Spinal cord (tissue), 9 donors: ENCODE measurements at regions not wholly inside any gene's neighbourhood (a gene's known extent, or its start where the extent isn't known, plus 50 kb on each side); places are given as distances from the start of the nearest gene placed in this dataset.

ENCODE experiments used
- DNase-seq, 6 donors: peaks; one replicate each; pipeline versions ENCODE4 v3.0.0 to v3.0.0-alpha.2; 2013 to 2015; ENCODE audit warnings: low spot score in 6 of 6, low read depth in 4 of 6
- H3K27ac ChIP-seq: one replicate; pipeline ENCODE4 v1.5.1; 2013; ENCODE audit warnings: low read depth, low read length, control low read depth
- H3K27me3 ChIP-seq: one replicate; pipeline ENCODE4 v1.6.1; 2013; ENCODE audit warnings: low read length; ENCODE audit not compliant: control insufficient read depth, insufficient read depth
- H3K36me3 ChIP-seq: one replicate; pipeline ENCODE4 v1.6.1; 2013; ENCODE audit warnings: low read length; ENCODE audit not compliant: control insufficient read depth, insufficient read depth
- H3K4me1 ChIP-seq: one replicate; pipeline ENCODE4 v1.6.1; 2013; ENCODE audit warnings: low read length; ENCODE audit not compliant: control insufficient read depth, insufficient read depth
- H3K4me3 ChIP-seq: one replicate; pipeline ENCODE4 v1.5.1; 2013; ENCODE audit warnings: low read depth, low read length, control low read depth
- H3K9me3 ChIP-seq: one replicate; pipeline ENCODE4 v1.6.1; 2013; ENCODE audit warnings: low read length; ENCODE audit not compliant: control insufficient read depth, insufficient read depth
- WGBS: methylation state at CpG from one replicate; pipeline ENCODE4 v1.1.5; 2013; ENCODE audit warnings: missing lambda C conversion rate; ENCODE audit not compliant: insufficient coverage; 5-methylcytosine and 5-hydroxymethylcytosine counted together
- donor health status: healthy.

DNA sequence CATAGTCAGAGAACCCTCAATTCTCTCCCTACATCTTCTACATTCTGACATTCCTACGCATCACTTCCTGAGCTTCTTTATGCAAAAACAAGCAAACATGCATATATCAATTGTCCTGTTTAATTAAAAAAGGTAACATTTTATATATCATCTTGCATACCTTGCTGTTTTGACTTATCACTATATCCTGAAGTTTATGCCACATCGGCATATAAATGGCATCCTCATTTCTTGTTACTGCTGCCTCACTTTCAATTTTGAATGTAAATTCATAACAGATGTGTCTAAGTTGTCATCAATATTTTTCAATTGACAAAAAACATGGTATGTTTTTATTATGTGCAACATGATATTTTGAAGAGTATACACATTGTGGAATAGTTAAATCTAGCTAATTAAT is 377.3 kb upstream of the STEAP1 start:
- H3K4me3 ChIP-seq = no peak overlapping the region
- H3K4me1 ChIP-seq = no peaks in the 10 kb centered on the region
- H3K36me3 ChIP-seq = no peaks in the 10 kb centered on the region
- H3K27me3 ChIP-seq = no peaks in the 10 kb centered on the region
- no peak for DNase-seq
- no peaks in the 10 kb centered on the region for H3K9me3 ChIP-seq
- no CpG with 5 or more reads among the region's 2 CpGs for WGBS
- no peak overlapping the region for H3K27ac ChIP-seq

GRCh38 chr7:89777499-89777898 is 376.8 kb upstream of the STEAP1 start:
- H3K4me1 ChIP-seq = no peaks in the 10 kb centered on the region
- H3K9me3 ChIP-seq = no peaks in the 10 kb centered on the region
- H3K27ac ChIP-seq = no peak overlapping the region
- DNase-seq = no peak
- H3K4me3 ChIP-seq = no peak overlapping the region
- H3K36me3 ChIP-seq = no peaks in the 10 kb centered on the region
- no peaks in the 10 kb centered on the region for H3K27me3 ChIP-seq

DNA sequence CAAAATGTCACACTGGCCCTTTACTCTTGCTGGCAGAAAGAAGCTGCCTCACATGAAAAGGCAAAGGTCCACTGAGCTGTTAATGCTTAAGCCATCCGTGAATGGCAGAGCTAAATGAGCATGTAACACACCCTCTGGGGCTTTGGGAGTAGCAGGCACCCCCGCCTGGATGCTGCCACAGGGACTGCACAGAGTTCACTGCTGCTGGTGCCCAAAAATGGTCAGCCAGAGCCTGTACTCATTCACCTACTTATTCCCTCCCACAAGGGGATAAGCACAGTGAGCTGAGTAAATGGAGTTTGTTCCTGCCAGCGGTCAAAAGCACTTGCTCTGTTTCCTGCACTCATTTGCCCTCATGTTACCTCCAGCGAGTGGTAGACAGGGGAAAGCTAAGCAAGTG is 374.0 kb upstream of the STEAP1 start:
- no peak for DNase-seq
- no peak overlapping the region for H3K4me3 ChIP-seq
- no peak overlapping the region for H3K27ac ChIP-seq
- no peaks in the 10 kb centered on the region for H3K4me1 ChIP-seq
- H3K27me3 ChIP-seq = no peaks in the 10 kb centered on the region
- no peaks in the 10 kb centered on the region for H3K9me3 ChIP-seq
- H3K36me3 ChIP-seq = no peaks in the 10 kb centered on the region
- 77% methylated on average over 2 of the region's 4 CpGs for WGBS

GRCh38 chr7:89796481-89796880 is 357.8 kb upstream of the STEAP1 start:
- H3K9me3 ChIP-seq = no peaks in the 10 kb centered on the region
- H3K4me3 ChIP-seq = no peak overlapping the region
- no peaks in the 10 kb centered on the region for H3K36me3 ChIP-seq
- H3K27me3 ChIP-seq = no peaks in the 10 kb centered on the region
- H3K27ac ChIP-seq = no peak overlapping the region
- no peaks in the 10 kb centered on the region for H3K4me1 ChIP-seq
- WGBS = no CpG with 5 or more reads among the region's 2 CpGs
- DNase-seq = no peak

DNA sequence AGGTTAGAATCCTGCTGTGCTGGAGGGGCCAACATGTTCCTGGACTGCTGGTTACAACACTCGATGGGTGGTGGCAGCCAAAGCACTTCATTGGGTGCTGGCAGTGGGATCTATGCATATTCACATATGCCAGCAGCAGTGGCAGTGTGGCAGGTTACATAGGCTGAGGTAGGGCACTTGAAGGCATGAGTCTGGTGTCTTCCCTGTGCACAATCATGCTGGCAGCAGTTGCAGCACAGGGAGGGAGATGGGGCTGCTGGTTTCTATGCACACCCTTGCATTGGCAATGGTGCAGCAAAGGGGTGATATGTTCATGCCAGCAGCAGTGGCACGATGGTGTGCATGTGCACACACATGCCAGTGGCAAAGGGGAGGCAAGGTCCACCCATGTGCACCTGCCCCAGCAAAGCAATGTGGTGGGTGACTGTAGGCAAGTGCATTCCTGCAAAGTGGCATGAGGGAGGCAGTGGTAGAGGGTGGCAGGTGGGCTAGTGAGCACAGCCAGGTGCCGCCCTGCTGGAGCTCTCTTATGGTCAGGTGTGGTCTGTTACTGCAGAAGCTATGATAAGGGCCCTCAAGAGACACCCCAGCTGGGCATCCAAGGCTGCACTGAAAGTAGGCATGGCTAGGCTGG is 356.2 kb upstream of the STEAP1 start:
- H3K9me3 ChIP-seq = no peaks in the 10 kb centered on the region
- no peak overlapping the region for H3K4me3 ChIP-seq
- H3K27ac ChIP-seq = no peak overlapping the region
- H3K27me3 ChIP-seq = no peaks in the 10 kb centered on the region
- WGBS = 91% methylated on average over 3 of the region's 3 CpGs
- no peak for DNase-seq
- H3K4me1 ChIP-seq = no peaks in the 10 kb centered on the region
- H3K36me3 ChIP-seq = no peaks in the 10 kb centered on the region

DNA sequence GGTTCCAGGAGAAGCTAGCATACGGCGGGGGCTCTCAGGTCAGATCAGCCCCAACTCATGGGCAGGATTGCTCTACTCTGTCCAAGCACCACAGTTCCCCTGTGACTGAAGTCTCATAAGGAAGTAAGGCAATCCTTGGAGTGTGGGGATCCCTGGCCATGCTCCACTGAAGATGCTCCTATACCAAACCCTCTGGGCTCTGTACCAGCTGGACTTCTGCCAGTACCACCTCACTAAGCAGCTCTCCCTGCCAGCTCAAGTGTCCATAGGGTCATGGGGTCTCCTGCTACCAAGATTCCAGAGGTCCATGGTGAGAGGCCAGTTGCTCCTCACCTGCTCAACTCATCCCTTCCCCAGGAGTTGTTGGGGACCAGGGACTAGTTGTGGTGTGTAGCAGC is 355.7 kb upstream of the STEAP1 start:
- no peaks in the 10 kb centered on the region for H3K27me3 ChIP-seq
- H3K36me3 ChIP-seq = no peaks in the 10 kb centered on the region
- H3K4me3 ChIP-seq = no peak overlapping the region
- H3K4me1 ChIP-seq = no peaks in the 10 kb centered on the region
- no peak for DNase-seq
- peaks cover 3% of the 10 kb centered on the region for H3K9me3 ChIP-seq
- H3K27ac ChIP-seq = no peak overlapping the region
- WGBS = no CpG with 5 or more reads among the region's 2 CpGs

DNA sequence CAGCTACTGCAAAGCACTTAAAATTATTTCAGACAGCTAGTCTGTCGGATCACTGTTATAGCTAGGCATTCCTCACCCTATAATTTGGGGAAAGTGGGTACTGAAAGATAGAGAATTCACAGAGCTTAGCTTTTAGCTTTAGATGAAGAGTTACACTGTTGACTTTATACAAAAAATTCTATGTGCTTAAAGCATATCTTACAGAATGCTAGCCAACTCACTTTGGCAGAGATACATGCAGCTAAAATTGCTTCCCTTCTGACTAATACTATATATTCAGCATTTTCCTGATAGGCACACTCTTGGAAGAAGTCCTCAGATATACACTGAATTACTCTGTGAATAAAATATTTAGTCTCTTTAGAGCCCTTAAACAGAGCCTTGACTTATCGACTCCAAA is 353.5 kb upstream of the STEAP1 start:
- Histone ChIP-seq H3K4me1 (no peaks in the 10 kb centered on the region), H3K27me3 (no peaks in the 10 kb centered on the region), H3K4me3 (no peak overlapping the region), H3K27ac (no peak overlapping the region), H3K36me3 (no peaks in the 10 kb centered on the region), H3K9me3 (peaks cover 3% of the 10 kb centered on the region)
- peak in 2 of 6 donors; percentile 38 to 47 for DNase-seq
- WGBS = no CpG with 5 or more reads among the region's 2 CpGs

- Histone ChIP-seq H3K4me1 (no peaks in the 10 kb centered on the region), H3K36me3 (no peaks in the 10 kb centered on the region), H3K27ac (no peak overlapping the region), H3K27me3 (no peaks in the 10 kb centered on the region), H3K9me3 (no peaks in the 10 kb centered on the region), H3K4me3 (no peak overlapping the region)
- peak in 1 of 6 donors; percentile 81 for DNase-seq
- no CpG with 5 or more reads among the region's 1 CpG for WGBS
Measured at GRCh38 chr7:89809291-89809690, 345.0 kb upstream of the STEAP1 start.

DNA sequence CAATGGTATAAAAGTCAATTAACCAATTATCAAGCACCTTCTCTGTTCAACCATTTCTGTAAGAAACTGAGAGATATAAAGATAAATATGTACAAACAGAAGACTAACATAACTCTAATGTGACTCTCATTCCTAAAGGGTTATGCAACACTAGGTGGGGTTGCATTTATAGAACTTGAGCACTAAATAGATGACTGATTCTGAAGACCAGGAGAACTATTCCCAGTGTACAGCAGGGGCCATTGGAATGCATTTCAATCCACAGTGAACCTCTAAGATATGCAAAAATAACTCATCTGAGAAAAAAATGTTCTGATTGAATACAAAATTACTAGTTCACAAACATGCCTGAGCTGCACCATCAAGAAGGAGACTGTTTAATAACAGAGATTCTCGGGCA is 341.2 kb upstream of the STEAP1 start:
- WGBS = 88% methylated on average over 1 of the region's 1 CpG
- no peak for DNase-seq
- H3K4me3 ChIP-seq = no peak overlapping the region

DNA sequence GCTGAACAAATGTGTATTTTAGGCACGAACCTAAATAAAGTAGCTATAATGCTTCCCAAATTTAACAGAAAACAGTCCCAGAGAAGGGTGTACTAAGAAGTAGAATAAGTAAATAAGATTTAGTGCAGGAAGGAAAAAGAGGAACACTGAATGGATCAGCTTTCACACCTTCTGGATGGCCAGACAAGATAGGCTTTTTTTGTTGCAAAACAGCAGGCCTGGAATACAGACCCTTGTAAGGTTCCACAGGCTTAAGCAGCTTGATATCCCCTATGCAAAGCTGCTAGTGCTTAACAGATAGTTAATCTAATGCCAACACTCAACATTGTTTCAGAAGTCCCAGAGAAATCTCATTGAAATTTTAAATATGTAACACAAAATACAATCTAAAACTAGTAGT is 328.1 kb upstream of the STEAP1 start:
- Histone ChIP-seq H3K27me3 (no peaks in the 10 kb centered on the region), H3K4me3 (no peak overlapping the region), H3K4me1 (no peaks in the 10 kb centered on the region), H3K9me3 (peaks cover 3% of the 10 kb centered on the region), H3K27ac (no peak overlapping the region), H3K36me3 (no peaks in the 10 kb centered on the region)
- no CpG with 5 or more reads among the region's 1 CpG for WGBS
- DNase-seq = peak in 1 of 6 donors; percentile 70

More for the DNA sequence above, 341.2 kb upstream of the STEAP1 start:
- Histone ChIP-seq H3K36me3 (no peaks in the 10 kb centered on the region), H3K27me3 (no peaks in the 10 kb centered on the region), H3K9me3 (no peaks in the 10 kb centered on the region), H3K27ac (no peak overlapping the region), H3K4me1 (no peaks in the 10 kb centered on the region)
